GM23248 (cell line): ENCODE measurements at regions not wholly inside any gene's neighbourhood (a gene's known extent, or its start where the extent isn't known, plus 50 kb on each side); places are given as distances from the start of the nearest gene placed in this dataset.
"Not testable (repeated sequence)": the region's sequence is repeated elsewhere in the genome, so short reads cannot be mapped to it uniquely, and the experiment has no call there.

Source experiments
- DNase-seq: peaks from one replicate; pipeline ENCODE4 v3.0.0-alpha.2; 2015
- H2AFZ ChIP-seq: fragments of 200-600 bp; sonication (generic); 2 replicates; pipeline ENCODE4 v1.6.1; 2016; ENCODE audit warnings: antibody characterized with exemption
- H3F3A ChIP-seq: fragments of 200-600 bp; sonication (generic); 2 replicates; pipeline ENCODE4 v1.6.1; 2016; ENCODE audit warnings: mild to moderate bottlenecking, antibody characterized with exemption, mixed run types; ENCODE audit not compliant: insufficient read depth
- H3K27ac ChIP-seq: fragments of 200-600 bp; sonication (generic); 2 replicates; pipeline ENCODE4 v1.5.1; 2016; ENCODE audit warnings: mild to moderate bottlenecking
- H3K27me3 ChIP-seq: fragments of 200-600 bp; sonication (generic); replicated peaks from 2 replicates; pipeline ENCODE4 v1.6.1; 2016; ENCODE audit warnings: mild to moderate bottlenecking; ENCODE audit not compliant: insufficient read depth
- H3K36me3 ChIP-seq: fragments of 200-600 bp; sonication (generic); 2 replicates; pipeline ENCODE4 v1.6.1; 2016; ENCODE audit warnings: low read depth, mild to moderate bottlenecking
- H3K4me1 ChIP-seq: fragments of 200-600 bp; sonication (generic); 2 replicates; pipeline ENCODE4 v1.6.1; 2016; ENCODE audit warnings: mild to moderate bottlenecking; ENCODE audit not compliant: insufficient read depth
- H3K4me2 ChIP-seq: fragments of 200-600 bp; sonication (generic); one replicate; pipeline ENCODE4 v1.6.1; 2016; ENCODE audit warnings: mild to moderate bottlenecking; ENCODE audit not compliant: unreplicated experiment
- H3K4me3 ChIP-seq: fragments of 200-600 bp; sonication (generic); 2 replicates; pipeline ENCODE4 v1.5.1; 2016; ENCODE audit warnings: mild to moderate bottlenecking
- H3K79me2 ChIP-seq: fragments of 200-600 bp; sonication (generic); 2 replicates; pipeline ENCODE4 v1.6.1; 2016; ENCODE audit warnings: mild to moderate bottlenecking; ENCODE audit not compliant: insufficient read depth
- H3K9ac ChIP-seq: fragments of 200-600 bp; sonication (generic); 2 replicates; pipeline ENCODE4 v1.6.1; 2016; ENCODE audit warnings: mild to moderate bottlenecking
- H3K9me2 ChIP-seq: fragments of 200-600 bp; sonication (generic); 2 replicates; pipeline ENCODE4 v1.6.1; 2016; ENCODE audit warnings: mixed run types, mild to moderate bottlenecking, moderate library complexity; ENCODE audit not compliant: insufficient read depth
- H3K9me3 ChIP-seq: fragments of 200-600 bp; sonication (generic); one replicate; pipeline ENCODE4 v1.6.1; 2017; ENCODE audit warnings: low read depth
- H4K20me1 ChIP-seq: fragments of 200-600 bp; sonication (generic); 2 replicates; pipeline ENCODE4 v1.6.0; 2016; ENCODE audit not compliant: insufficient read depth
- EZH2 ChIP-seq: fragments of 200-600 bp; sonication (generic); IDR thresholded peaks from 2 replicates; pipeline ENCODE4 v1.6.1; 2018; ENCODE audit warnings: antibody characterized with exemption, mild to moderate bottlenecking; ENCODE audit not compliant: insufficient read depth, poor library complexity, severe bottlenecking
- EZH2phosphoT487 ChIP-seq: fragments of 200-600 bp; sonication (generic); IDR thresholded peaks from 2 replicates; pipeline ENCODE4 v1.6.1; 2018; ENCODE audit warnings: antibody characterized with exemption, moderate library complexity, mild to moderate bottlenecking, low read depth; ENCODE audit not compliant: insufficient read depth
- WGBS, 2 experiments: methylation state at CpG; one replicate each; pipeline ENCODE4 v1.1.6; 2015 to 2017; ENCODE audit warnings: low lambda C conversion rate in 2 of 2, low coverage in 1 of 2; ENCODE audit errors: missing lambda C conversion rate in 2 of 2; 5-methylcytosine and 5-hydroxymethylcytosine counted together
- in situ Hi-C: fragments of 300-500 bp; cut with MboI; formaldehyde crosslinking; loops from 2 replicates; pipeline ENCODE4 v1.15.0; 2020

- TF ChIP-seq EZH2: no peak
- TF ChIP-seq EZH2phosphoT487: no peak
- H3K79me2 ChIP-seq: no peaks in the 10 kb centered on the region
- no peak overlapping the region for H3K9ac ChIP-seq
- no peaks in the 10 kb centered on the region for H3K4me1 ChIP-seq
- H3F3A ChIP-seq: no peaks in the 10 kb centered on the region
- H4K20me1 ChIP-seq: no peaks in the 10 kb centered on the region
- no peaks in the 10 kb centered on the region for H3K36me3 ChIP-seq
- no peak overlapping the region for H2AFZ ChIP-seq
- H3K9me2 ChIP-seq: no peaks in the 10 kb centered on the region
- H3K27ac ChIP-seq: no peak overlapping the region
- H3K4me2 ChIP-seq: no peak overlapping the region
- H3K9me3 ChIP-seq: no peaks in the 10 kb centered on the region
- no peaks in the 10 kb centered on the region for H3K27me3 ChIP-seq
- WGBS, 2 experiments: 2 to 11% methylated on average over 2 of the region's 2 CpGs
- in situ Hi-C loops: no loop called here
- peak; percentile 32 for DNase-seq
- no peak overlapping the region for H3K4me3 ChIP-seq
These were observed 128.5 kb upstream of the FAM174A start for GRCh38 chr5:100406640-100407039.

GRCh38 chr5:100402071-100402470 lies 133.1 kb upstream of the FAM174A start:
- in situ Hi-C loops: no loop called here

GRCh38 chr5:100401149-100401548 lies 134.0 kb upstream of the FAM174A start:
- Histone ChIP-seq H3K9me2 (no peaks in the 10 kb centered on the region), H3K4me3 (no peak overlapping the region), H3K9ac (no peak overlapping the region), H3K79me2 (no peaks in the 10 kb centered on the region), H3K36me3 (no peaks in the 10 kb centered on the region), H3K4me2 (no peak overlapping the region), H3F3A (no peaks in the 10 kb centered on the region), H3K4me1 (no peaks in the 10 kb centered on the region), H3K27ac (no peak overlapping the region), H2AFZ (no peak overlapping the region), H4K20me1 (no peaks in the 10 kb centered on the region), H3K27me3 (no peaks in the 10 kb centered on the region), H3K9me3 (no peaks in the 10 kb centered on the region)
- in situ Hi-C loops: no loop called here
- TF ChIP-seq EZH2phosphoT487 (no peak), EZH2 (no peak)
- no peak for DNase-seq

More at GRCh38 chr5:100402071-100402470, 133.1 kb upstream of the FAM174A start:
- no peak overlapping the region for H3K27ac ChIP-seq
- no peaks in the 10 kb centered on the region for H3K27me3 ChIP-seq
- 29 to 30% methylated on average over 5 of the region's 5 CpGs for WGBS, 2 experiments
- H4K20me1 ChIP-seq: no peaks in the 10 kb centered on the region
- no peak overlapping the region for H3K4me3 ChIP-seq
- TF ChIP-seq EZH2phosphoT487 (no peak), EZH2 (no peak)
- no peaks in the 10 kb centered on the region for H3K36me3 ChIP-seq
- H3K4me2 ChIP-seq: no peak overlapping the region
- H3K79me2 ChIP-seq: no peaks in the 10 kb centered on the region
- no peak overlapping the region for H2AFZ ChIP-seq
- no peak overlapping the region for H3K9ac ChIP-seq
- DNase-seq: no peak
- H3K9me3 ChIP-seq: no peaks in the 10 kb centered on the region
- H3F3A ChIP-seq: no peaks in the 10 kb centered on the region
- no peaks in the 10 kb centered on the region for H3K4me1 ChIP-seq
- no peaks in the 10 kb centered on the region for H3K9me2 ChIP-seq

GRCh38 chr5:100398815-100399214 lies 136.4 kb upstream of the FAM174A start:
- H3K27ac ChIP-seq, H2AFZ ChIP-seq, H3K4me3 ChIP-seq, H3K79me2 ChIP-seq, H3K9me2 ChIP-seq, H3F3A ChIP-seq, H4K20me1 ChIP-seq, H3K36me3 ChIP-seq, H3K4me2 ChIP-seq, in situ Hi-C loops, H3K27me3 ChIP-seq, H3K4me1 ChIP-seq, H3K9ac ChIP-seq, H3K9me3 ChIP-seq, DNase-seq: not testable (repeated sequence)
- 63 to 68% methylated on average over 3 of the region's 3 CpGs for WGBS, 2 experiments

- H3K4me2 ChIP-seq, DNase-seq: not testable (repeated sequence)
These were observed 155.8 kb upstream of the FAM174A start for GRCh38 chr5:100379254-100379858.

GRCh38 chr5:100364757-100365478 lies 170.3 kb upstream of the FAM174A start:
- H3K4me1 ChIP-seq, H3K36me3 ChIP-seq, H3K9ac ChIP-seq, H2AFZ ChIP-seq, H3K79me2 ChIP-seq, H3K27me3 ChIP-seq, DNase-seq, H3K27ac ChIP-seq, H3F3A ChIP-seq, H3K9me3 ChIP-seq, H4K20me1 ChIP-seq, H3K4me3 ChIP-seq, H3K9me2 ChIP-seq, in situ Hi-C loops, H3K4me2 ChIP-seq: not testable (repeated sequence)
- WGBS, 2 experiments: 8 to 14% methylated on average over 5 of the region's 5 CpGs

More at GRCh38 chr5:100379254-100379858, 155.8 kb upstream of the FAM174A start:
- H3K36me3 ChIP-seq, H3K9ac ChIP-seq, H3K27ac ChIP-seq, in situ Hi-C loops, H3K9me3 ChIP-seq, H3K27me3 ChIP-seq, H3K4me3 ChIP-seq, H3K4me1 ChIP-seq, H3K9me2 ChIP-seq, H3F3A ChIP-seq, H4K20me1 ChIP-seq, H3K79me2 ChIP-seq, H2AFZ ChIP-seq: not testable (repeated sequence)
- WGBS, 2 experiments: 60 to 65% methylated on average over 18 of the region's 19 CpGs

- H3K4me1 ChIP-seq, H3K27me3 ChIP-seq, H3K27ac ChIP-seq, H3K9me3 ChIP-seq, H3F3A ChIP-seq, H3K79me2 ChIP-seq, in situ Hi-C loops, H3K36me3 ChIP-seq, H3K4me3 ChIP-seq, H4K20me1 ChIP-seq, H3K4me2 ChIP-seq, DNase-seq, H3K9ac ChIP-seq, H2AFZ ChIP-seq, H3K9me2 ChIP-seq: not testable (repeated sequence)
These were observed 170.8 kb upstream of the FAM174A start for GRCh38 chr5:100364343-100364742.
